Prostate gland (tissue), 2 donors: ENCODE measurements at regions not wholly inside any gene's neighbourhood (a gene's known extent, or its start where the extent isn't known, plus 50 kb on each side); places are given as distances from the start of the nearest gene placed in this dataset.
A peak's percentile ranks its signal among the peaks of the same experiment; 100 is the strongest.

Experiments used
- DNase-seq: peaks from one replicate; pipeline ENCODE4 v3.0.0-alpha.2; 2019; ENCODE audit warnings: low spot score
- H3K27ac ChIP-seq, 2 donors: fragments of 200-600 bp; sonication (generic); 2 replicates each; pipeline ENCODE4 v1.5.1; 2017 to 2019
- H3K27me3 ChIP-seq: fragments of 200-600 bp; sonication (generic); replicated peaks from 2 replicates; pipeline ENCODE4 v1.5.1; 2019; ENCODE audit not compliant: insufficient read depth
- H3K36me3 ChIP-seq, 2 donors: fragments of 200-600 bp; sonication (generic); 1 replicate in 1 of 2; 2 replicates in 1 of 2; pipeline versions ENCODE4 v1.5.1 to v1.8.1; 2017 to 2019
- H3K4me1 ChIP-seq: fragments of 200-600 bp; sonication (generic); replicated peaks from 2 replicates; pipeline ENCODE4 v1.5.1; 2019
- H3K4me3 ChIP-seq, 2 donors: fragments of 200-600 bp; sonication (generic); 2 replicates each; pipeline ENCODE4 v1.5.1; 2017 to 2019
- H3K9me3 ChIP-seq: fragments of 200-600 bp; sonication (generic); 2 replicates; pipeline ENCODE4 v1.5.1; 2017
- POLR2A ChIP-seq: fragments of 450-650 bp; IDR thresholded peaks from one replicate; pipeline ENCODE4 v1.6.1; 2016; ENCODE audit warnings: antibody characterized with exemption, mild to moderate bottlenecking
- POLR2AphosphoS5 ChIP-seq: sonication (generic); formaldehyde crosslinking; IDR thresholded peaks from one replicate; pipeline ENCODE4 v1.6.1; 2017; ENCODE audit warnings: antibody characterized with exemption
- WGBS: methylation state at CpG from one replicate; pipeline ENCODE4 v1.1.5; 2018; 5-methylcytosine and 5-hydroxymethylcytosine counted together
- intact Hi-C: fragments of 100-400 bp; cut with DNase I; formaldehyde crosslinking; loops from one replicate; pipeline ENCODE4 v1.14.2; 2022
- TF ChIP-seq, protein P1 (sequence below), 4 experiments: fragments of 200-600 bp in 2 of 4; fragments of 450-650 bp in 2 of 4; sonication (generic) in 2 of 4; IDR thresholded peaks; 1 replicate in 3 of 4; 2 replicates in 1 of 4; pipeline ENCODE4 v1.5.1; 2016 to 2019; ENCODE audit warnings: antibody characterized with exemption in 4 of 4, mild to moderate bottlenecking in 2 of 4, moderate library complexity in 2 of 4

DNA sequence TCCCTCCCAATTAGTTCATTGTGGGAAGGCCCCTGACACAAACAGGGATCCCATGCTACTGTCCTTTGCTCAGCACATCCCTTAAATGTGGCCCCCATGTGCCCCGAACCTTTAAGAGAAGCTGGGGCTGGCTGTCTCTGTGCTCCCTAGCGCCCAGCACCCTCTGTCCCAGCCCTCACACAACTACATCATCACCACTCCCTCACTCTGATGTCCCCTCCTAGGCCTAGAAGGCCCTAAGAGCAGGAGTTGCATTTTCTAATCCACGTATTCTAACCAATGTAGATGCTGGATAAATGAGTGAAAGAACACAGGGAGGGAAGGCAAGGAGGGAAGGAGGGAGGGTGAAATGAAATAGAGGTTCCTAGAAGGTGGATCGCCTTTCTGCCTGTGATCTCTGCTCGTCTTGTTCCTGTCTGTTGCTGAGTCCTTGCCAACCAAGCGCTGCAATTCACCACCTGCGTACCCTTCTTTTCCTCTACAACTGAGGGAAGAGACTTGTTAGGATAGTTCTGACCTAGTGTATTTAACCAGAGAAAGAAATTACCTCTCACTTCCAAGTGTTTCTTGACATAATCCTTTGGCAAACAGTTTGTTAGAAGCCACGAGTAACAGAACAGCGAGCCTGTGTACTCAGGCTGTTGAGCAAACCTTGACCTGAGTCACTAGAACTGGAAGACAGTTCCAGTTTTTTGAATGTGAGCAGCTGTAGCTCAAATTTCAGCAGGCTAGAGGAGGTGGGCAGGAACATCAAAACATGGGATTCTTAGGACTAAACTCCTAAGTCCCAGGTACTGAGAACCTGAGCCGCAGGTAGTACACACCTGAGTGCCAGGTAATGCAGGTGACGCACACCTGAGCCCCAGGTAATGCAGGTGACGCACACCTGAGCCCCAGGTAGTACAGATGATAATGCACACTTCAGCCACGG lies 181.5 kb upstream of the ID2 start:
- H3K36me3 ChIP-seq, result no peaks in the 10 kb centered on the region
- WGBS, result 49% methylated on average over 13 of the region's 13 CpGs
- H3K9me3 ChIP-seq, result no peaks in the 10 kb centered on the region
- peak; percentile 89 for TF ChIP-seq POLR2AphosphoS5
- TF ChIP-seq, protein P1, sequence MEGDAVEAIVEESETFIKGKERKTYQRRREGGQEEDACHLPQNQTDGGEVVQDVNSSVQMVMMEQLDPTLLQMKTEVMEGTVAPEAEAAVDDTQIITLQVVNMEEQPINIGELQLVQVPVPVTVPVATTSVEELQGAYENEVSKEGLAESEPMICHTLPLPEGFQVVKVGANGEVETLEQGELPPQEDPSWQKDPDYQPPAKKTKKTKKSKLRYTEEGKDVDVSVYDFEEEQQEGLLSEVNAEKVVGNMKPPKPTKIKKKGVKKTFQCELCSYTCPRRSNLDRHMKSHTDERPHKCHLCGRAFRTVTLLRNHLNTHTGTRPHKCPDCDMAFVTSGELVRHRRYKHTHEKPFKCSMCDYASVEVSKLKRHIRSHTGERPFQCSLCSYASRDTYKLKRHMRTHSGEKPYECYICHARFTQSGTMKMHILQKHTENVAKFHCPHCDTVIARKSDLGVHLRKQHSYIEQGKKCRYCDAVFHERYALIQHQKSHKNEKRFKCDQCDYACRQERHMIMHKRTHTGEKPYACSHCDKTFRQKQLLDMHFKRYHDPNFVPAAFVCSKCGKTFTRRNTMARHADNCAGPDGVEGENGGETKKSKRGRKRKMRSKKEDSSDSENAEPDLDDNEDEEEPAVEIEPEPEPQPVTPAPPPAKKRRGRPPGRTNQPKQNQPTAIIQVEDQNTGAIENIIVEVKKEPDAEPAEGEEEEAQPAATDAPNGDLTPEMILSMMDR (IDR thresholded peaks at IDR 0.05), result no peak
- intact Hi-C loops, result no loop called here
- no peak overlapping the region for H3K4me3 ChIP-seq
- H3K27ac ChIP-seq, result peak overlapping the region; percentile 63 to 66
- peaks cover 16% of the 10 kb centered on the region for H3K4me1 ChIP-seq
- peak; percentile 74 for DNase-seq
- no peaks in the 10 kb centered on the region for H3K27me3 ChIP-seq

DNA sequence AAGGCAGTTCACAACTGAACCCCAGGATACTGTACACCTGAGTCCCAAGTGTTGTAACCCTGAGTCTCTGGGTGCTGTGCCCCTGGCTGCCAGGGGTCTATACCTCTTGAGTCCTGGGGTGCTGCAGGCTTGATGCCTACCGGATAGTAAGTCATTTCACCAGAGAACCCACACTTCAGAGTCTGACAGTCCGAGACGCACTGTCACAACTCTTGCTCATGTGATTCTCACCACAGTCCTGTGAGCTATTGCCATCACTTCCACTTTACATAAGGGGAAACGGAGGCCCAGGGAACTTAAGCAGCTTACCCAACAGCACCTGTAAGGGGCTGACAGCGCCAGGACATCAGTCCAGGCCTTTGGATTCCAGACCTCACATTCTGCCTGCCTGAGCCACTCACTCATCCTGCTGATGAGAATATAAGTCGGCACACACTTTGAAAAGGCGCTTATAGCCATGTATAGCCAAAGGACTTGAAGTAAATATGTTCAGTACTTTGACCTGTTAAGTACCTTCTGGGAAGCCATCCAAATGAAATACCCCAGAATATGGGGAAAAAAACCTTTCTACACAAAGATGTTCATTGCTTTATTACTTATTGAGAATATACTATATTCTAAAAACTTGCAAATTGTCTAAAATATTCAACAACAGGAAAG lies 180.7 kb upstream of the ID2 start:
- Histone ChIP-seq H3K9me3 (no peaks in the 10 kb centered on the region), H3K36me3 (no peaks in the 10 kb centered on the region), H3K27ac (peak overlapping the region; percentile 63 to 66), H3K4me1 (peaks cover 16% of the 10 kb centered on the region), H3K27me3 (no peaks in the 10 kb centered on the region), H3K4me3 (no peak overlapping the region)
- TF ChIP-seq, protein P1 (IDR thresholded peaks at IDR 0.05), result no peak
- TF ChIP-seq POLR2A (no peak), POLR2AphosphoS5 (no peak)
- 87% methylated on average over 7 of the region's 7 CpGs for WGBS
- intact Hi-C loops, result no loop called here
- no peak for DNase-seq

DNA sequence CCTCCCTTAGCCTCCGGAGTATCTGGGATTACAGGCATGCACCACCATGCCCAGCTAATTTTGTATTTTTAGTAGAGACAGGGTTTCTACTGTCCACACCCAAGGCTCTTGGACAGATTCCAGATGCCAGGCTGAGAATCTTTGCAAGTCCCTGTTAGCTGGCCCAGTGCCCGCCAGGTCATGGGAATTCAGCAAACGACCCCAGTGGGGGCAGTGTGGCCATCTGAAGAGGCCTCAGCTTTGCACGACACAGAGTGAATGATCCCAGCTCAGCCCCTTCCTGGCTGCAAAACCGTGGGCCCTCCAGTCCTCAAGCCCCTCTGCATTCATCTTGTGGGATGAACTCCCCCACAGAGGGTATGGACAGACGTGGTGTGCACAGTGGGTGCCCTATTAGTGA lies 179.5 kb upstream of the ID2 start:
- no peaks in the 10 kb centered on the region for H3K9me3 ChIP-seq
- H3K4me1 ChIP-seq, result peaks cover 16% of the 10 kb centered on the region
- TF ChIP-seq POLR2AphosphoS5 (no peak), POLR2A (no peak)
- TF ChIP-seq, protein P1 (IDR thresholded peaks at IDR 0.05), result no peak
- no peaks in the 10 kb centered on the region for H3K27me3 ChIP-seq
- H3K36me3 ChIP-seq, result no peaks in the 10 kb centered on the region
- WGBS, result 70% methylated on average over 6 of the region's 6 CpGs
- no peak for DNase-seq
- H3K27ac ChIP-seq, result no peak overlapping the region
- intact Hi-C loops, result loop anchor here (2.0 kb wide), 1 partner anchor 52 kb away; no protein-coding TSS in a partner anchor
- H3K4me3 ChIP-seq, result no peak overlapping the region

DNA sequence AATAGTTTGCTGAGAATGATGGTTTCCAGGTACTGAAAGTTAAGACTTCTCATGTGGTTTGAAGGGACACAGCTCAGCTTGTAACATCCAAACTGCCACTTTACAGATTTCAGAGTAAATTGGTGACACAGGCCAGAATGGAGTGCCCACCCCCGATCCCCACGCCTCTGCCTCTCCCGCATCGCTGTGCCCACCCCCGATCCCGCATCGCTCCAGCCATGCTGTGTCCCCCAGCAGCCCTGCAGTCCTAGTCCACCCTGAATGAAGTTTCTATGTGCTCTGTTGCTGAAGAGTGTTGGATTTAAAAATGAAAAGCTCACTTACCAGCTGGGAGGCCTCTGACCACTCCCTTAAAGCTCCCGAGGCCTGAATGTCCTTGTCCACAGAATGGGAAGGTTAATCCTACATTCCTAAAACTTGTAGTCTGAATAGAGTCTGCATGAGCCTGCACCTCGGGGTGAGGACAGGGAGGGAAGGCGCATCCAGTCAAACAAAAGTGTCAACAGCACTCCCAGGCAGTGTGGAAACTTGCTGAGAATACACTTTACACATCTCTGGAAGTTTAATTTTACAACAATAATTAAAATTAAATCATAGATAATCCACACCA lies 176.4 kb upstream of the ID2 start:
- DNase-seq, result no peak
- no peak overlapping the region for H3K27ac ChIP-seq
- H3K27me3 ChIP-seq, result no peaks in the 10 kb centered on the region
- TF ChIP-seq POLR2AphosphoS5, result no peak
- TF ChIP-seq POLR2A, result no peak
- TF ChIP-seq, protein P1 (IDR thresholded peaks at IDR 0.05), result no peak
- H3K4me1 ChIP-seq, result peaks cover 6% of the 10 kb centered on the region
- 91% methylated on average over 9 of the region's 10 CpGs for WGBS
- intact Hi-C loops, result no loop called here
- no peak overlapping the region for H3K4me3 ChIP-seq
- no peaks in the 10 kb centered on the region for H3K9me3 ChIP-seq
- H3K36me3 ChIP-seq, result no peaks in the 10 kb centered on the region
